ENCODE measurements at regions not wholly inside any gene's neighbourhood (a gene's known extent, or its start where the extent isn't known, plus 50 kb on each side); places are given as distances from the start of the nearest gene placed in this dataset.

DNA sequence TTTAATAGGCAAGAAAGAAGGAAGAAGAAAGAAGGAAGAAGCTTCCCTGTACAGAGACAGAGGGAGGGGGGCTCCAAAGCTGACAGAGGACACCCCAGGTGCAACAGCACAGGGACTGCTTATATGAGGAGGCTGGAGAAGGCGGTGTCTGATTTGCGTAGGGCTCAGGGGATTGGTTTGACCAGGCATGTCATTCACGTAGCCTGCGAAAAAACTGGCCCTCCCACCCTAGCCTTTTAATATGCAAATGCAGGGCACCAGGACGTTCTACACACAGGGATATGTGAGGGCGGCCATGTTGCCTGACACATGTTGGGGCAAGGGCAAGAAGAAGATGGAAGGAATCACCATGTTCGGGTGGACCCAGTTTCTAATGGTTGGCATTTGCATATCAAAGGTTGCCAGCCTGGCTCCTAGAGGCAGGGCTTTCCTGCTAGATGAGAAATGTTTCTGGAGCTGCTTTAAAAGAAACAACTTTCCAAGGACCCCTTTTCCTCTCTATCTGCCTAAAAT lies 305.4 kb upstream of the CDYL start:
- in situ Hi-C loops (cut with MboI; ENCODE audit: low sequenced_read_pairs, unreplicated experiment) = no loop called here
- DNase-seq (ENCODE audit: low spot score) = no peak
- TF ChIP-seq, protein P1, sequence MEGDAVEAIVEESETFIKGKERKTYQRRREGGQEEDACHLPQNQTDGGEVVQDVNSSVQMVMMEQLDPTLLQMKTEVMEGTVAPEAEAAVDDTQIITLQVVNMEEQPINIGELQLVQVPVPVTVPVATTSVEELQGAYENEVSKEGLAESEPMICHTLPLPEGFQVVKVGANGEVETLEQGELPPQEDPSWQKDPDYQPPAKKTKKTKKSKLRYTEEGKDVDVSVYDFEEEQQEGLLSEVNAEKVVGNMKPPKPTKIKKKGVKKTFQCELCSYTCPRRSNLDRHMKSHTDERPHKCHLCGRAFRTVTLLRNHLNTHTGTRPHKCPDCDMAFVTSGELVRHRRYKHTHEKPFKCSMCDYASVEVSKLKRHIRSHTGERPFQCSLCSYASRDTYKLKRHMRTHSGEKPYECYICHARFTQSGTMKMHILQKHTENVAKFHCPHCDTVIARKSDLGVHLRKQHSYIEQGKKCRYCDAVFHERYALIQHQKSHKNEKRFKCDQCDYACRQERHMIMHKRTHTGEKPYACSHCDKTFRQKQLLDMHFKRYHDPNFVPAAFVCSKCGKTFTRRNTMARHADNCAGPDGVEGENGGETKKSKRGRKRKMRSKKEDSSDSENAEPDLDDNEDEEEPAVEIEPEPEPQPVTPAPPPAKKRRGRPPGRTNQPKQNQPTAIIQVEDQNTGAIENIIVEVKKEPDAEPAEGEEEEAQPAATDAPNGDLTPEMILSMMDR (IDR thresholded peaks at IDR 0.05; ENCODE audit: borderline replicate concordance, control extremely low read depth, extremely low read depth, insufficient read depth, missing control alignments) = no peak

DNA sequence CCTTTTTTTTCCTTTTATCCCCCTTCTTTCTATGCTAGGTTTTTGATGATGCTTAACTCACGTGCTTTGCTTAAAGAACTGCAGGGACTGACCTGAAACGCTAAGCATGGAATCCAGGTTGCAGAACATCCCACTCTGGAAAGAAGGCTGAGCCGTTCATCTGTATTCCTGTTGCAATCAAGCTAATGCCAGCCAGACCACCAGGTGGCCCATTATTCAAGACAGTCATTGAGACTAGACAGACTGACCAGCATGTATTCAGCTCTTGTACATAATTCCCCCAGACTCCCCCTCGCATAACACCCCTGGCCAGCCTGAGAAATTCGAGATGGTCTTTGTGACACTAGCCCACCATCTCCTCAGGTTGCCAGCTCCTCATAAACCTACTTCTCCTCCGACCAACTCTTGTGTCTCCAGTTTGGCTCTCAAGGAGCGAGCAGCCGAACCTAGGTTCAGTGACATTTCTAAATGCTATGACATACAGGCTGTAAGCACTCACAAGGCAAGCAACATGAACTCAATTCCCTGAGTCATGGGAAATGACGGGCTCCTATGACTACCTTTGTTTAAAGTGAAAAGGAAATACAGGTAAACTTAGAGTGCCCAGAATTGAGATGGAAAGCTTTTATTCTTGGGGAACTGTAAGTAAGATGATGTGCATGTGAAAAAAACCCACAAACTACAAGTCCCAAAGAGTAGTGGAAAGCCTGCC lies 309.3 kb upstream of the CDYL start:
- in situ Hi-C loops (cut with MboI; ENCODE audit: low sequenced_read_pairs, unreplicated experiment) = no loop called here
- TF ChIP-seq, protein P1 (IDR thresholded peaks at IDR 0.05; ENCODE audit: borderline replicate concordance, control extremely low read depth, extremely low read depth, insufficient read depth, missing control alignments) = no peak
- DNase-seq (ENCODE audit: low spot score) = no peak

DNA sequence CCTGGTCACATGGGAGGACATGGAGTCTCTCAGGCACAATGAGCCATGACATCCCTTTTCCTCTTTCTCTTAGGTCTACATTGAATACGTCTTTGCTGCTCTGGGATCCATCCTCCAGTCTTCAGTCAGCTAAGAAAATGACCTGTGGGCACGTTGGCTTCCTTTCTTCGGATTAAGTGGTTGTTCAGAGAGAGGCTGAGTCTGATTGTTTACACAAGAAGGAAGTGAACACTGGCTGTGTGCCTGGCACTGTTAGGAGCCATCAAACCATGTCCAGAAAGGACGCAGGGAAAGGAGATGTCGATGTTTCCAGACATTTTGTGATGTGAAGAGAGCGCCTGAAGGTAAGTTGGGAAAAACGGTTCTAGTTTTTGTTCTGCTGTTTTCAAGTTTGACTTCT lies 309.9 kb upstream of the CDYL start:
- TF ChIP-seq, protein P1 (IDR thresholded peaks at IDR 0.05; ENCODE audit: borderline replicate concordance, control extremely low read depth, extremely low read depth, insufficient read depth, missing control alignments) = no peak
- in situ Hi-C loops (cut with MboI; ENCODE audit: low sequenced_read_pairs, unreplicated experiment) = no loop called here

DNA sequence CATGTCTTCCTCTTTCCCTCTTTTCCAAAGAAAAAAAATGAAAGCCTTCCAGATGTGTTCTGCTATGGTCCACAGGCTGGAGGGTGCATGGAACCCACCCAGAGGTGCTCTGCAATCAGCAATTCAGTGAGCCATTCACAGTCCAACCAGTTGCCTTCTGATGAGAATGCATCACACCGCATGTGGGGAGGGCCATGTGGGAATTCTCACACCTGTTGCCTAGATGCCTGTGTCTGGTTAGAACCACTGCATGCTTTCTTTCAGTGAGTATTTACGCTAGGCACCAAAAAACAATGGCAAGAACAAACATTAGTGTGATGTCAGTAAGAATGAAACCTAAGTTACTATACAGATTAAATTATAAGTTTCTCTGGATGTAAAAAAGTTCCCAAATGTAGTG lies 311.6 kb upstream of the CDYL start:
- in situ Hi-C loops (cut with MboI; ENCODE audit: low sequenced_read_pairs, unreplicated experiment) = no loop called here
- TF ChIP-seq, protein P1 (IDR thresholded peaks at IDR 0.05; ENCODE audit: borderline replicate concordance, control extremely low read depth, extremely low read depth, insufficient read depth, missing control alignments) = no peak
- no peak for DNase-seq (ENCODE audit: low spot score)

More for the DNA sequence above, 309.9 kb upstream of the CDYL start:
- no peak for DNase-seq (ENCODE audit: low spot score)

DNA sequence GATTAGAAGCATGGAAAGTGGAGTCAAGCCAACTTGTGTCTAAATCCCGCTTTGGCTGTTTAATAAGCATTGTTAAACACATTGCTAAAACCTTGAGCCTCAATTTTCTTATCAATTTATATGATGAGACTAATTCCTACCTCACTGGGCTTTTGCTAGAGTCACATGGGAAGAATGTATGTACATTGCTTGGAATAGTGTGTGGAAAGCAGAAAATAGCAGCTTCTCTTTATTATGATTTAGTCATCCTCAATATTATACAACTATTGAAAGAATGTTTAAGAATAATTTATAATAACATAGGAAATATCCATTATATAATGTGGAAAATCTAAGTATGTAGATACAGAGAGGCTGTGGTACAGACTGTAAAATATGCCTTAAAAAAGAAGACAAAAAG lies 313.0 kb upstream of the CDYL start:
- TF ChIP-seq, protein P1 (IDR thresholded peaks at IDR 0.05; ENCODE audit: borderline replicate concordance, control extremely low read depth, extremely low read depth, insufficient read depth, missing control alignments) = no peak
- in situ Hi-C loops (cut with MboI; ENCODE audit: low sequenced_read_pairs, unreplicated experiment) = no loop called here
- no peak for DNase-seq (ENCODE audit: low spot score)

DNA sequence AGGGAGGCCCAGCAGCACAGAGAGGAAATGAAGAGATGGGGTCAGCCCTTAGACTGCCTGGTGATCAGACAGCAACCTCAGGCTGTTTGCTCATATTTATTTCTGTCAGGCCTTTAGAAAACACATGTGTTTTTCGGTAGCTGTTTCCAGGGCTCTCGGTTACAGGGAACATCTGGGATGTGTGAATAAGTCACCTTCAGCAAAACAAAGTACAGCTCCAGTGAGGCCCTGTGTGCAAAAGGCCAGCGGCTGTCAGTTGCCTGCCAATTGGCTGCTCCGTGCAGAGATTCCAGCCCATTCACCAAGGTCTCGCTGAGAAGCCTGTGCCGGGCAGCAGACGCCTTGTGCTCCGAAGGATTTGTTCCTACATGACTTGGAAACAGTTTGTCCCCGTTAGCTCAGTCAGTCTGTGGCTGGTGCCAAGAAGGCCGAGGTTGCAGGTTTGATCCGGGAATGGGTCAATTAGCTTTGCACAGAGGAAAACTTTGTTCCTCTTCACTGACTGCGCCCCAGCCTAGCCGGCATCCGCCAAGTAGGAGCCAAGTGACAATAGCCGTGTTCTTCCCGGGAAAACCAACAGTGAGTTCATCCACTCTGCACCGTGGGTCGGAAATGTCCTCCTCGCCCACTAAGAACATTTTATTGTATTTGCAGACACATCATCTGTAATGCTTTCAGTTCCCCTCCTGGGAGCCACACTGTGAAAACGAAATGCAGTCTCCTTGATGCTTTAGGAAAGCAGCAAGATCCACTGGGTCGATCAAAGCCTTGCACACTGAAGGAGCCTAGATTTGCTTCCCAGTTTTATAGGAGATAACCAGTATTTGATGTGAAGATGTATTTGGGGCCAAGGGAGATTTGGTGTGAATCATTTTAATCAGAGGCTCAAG lies 315.4 kb upstream of the CDYL start:
- DNase-seq (ENCODE audit: low spot score) = no peak
- in situ Hi-C loops (cut with MboI; ENCODE audit: low sequenced_read_pairs, unreplicated experiment) = no loop called here

More for the DNA sequence above, 315.4 kb upstream of the CDYL start:
- TF ChIP-seq, protein P1 (IDR thresholded peaks at IDR 0.05; ENCODE audit: borderline replicate concordance, control extremely low read depth, extremely low read depth, insufficient read depth, missing control alignments) = no peak
